ENCODE measurements at regions not wholly inside any gene's neighbourhood (a gene's known extent, or its start where the extent isn't known, plus 50 kb on each side); places are given as distances from the start of the nearest gene placed in this dataset.

GRCh38 chr20:22861231-22861980 is 173.7 kb upstream of the SSTR4 start:
- DNase-seq = peak; percentile 79

- DNase-seq = peak; percentile 32
Measured at GRCh38 chr20:22861990-22862389, 173.1 kb upstream of the SSTR4 start.

- no peak for DNase-seq
Measured at GRCh38 chr20:22862671-22863230, 172.4 kb upstream of the SSTR4 start.

GRCh38 chr20:22863826-22864225 is 171.3 kb upstream of the SSTR4 start:
- DNase-seq = no peak

- peak; percentile 20 for DNase-seq
Measured at GRCh38 chr20:22866812-22867341, 168.2 kb upstream of the SSTR4 start.

GRCh38 chr20:22878166-22878565 is 156.9 kb upstream of the SSTR4 start:
- no peak for DNase-seq

GRCh38 chr20:22880277-22880676 is 154.8 kb upstream of the SSTR4 start:
- DNase-seq = no peak

- no peak for DNase-seq
Measured at GRCh38 chr20:22887796-22888195, 147.3 kb upstream of the SSTR4 start.

- DNase-seq = no peak
Measured at GRCh38 chr20:22890594-22891300, 144.4 kb upstream of the SSTR4 start.

- no peak for DNase-seq
Measured at GRCh38 chr20:22901164-22901563, 133.9 kb upstream of the SSTR4 start.

GRCh38 chr20:22901921-22902320 is 133.2 kb upstream of the SSTR4 start:
- no peak for DNase-seq

GRCh38 chr20:22904386-22904785 is 130.7 kb upstream of the SSTR4 start:
- DNase-seq = peak; percentile 86

GRCh38 chr20:22904905-22905304 is 130.2 kb upstream of the SSTR4 start:
- DNase-seq = no peak

GRCh38 chr20:22905658-22906057 is 129.5 kb upstream of the SSTR4 start:
- peak; percentile 86 for DNase-seq

GRCh38 chr20:22908437-22908836 is 126.7 kb upstream of the SSTR4 start:
- DNase-seq = no peak

GRCh38 chr20:22908944-22909343 is 126.2 kb upstream of the SSTR4 start:
- no peak for DNase-seq

GRCh38 chr20:22909436-22909835 is 125.7 kb upstream of the SSTR4 start:
- DNase-seq = no peak

- no peak for DNase-seq
Measured at GRCh38 chr20:22910287-22910852, 124.7 kb upstream of the SSTR4 start.

- no peak for DNase-seq
Measured at GRCh38 chr20:22914291-22914690, 120.8 kb upstream of the SSTR4 start.

GRCh38 chr20:22915512-22915911 is 119.6 kb upstream of the SSTR4 start:
- DNase-seq = no peak

- no peak for DNase-seq
Measured at GRCh38 chr20:22916021-22916842, 118.9 kb upstream of the SSTR4 start.

GRCh38 chr20:22918286-22918983 is 116.7 kb upstream of the SSTR4 start:
- DNase-seq = no peak

Data from fibroblast of skin of abdomen (primary cell).